ENCODE measurements at regions not wholly inside any gene's neighbourhood (a gene's known extent, or its start where the extent isn't known, plus 50 kb on each side); places are given as distances from the start of the nearest gene placed in this dataset.

GRCh38 chr14:71451501-71451900, 480.7 kb upstream of the RGS6 start:
- Histone ChIP-seq H3K14ac (ENCODE audit: insufficient read depth, low read length) (no peak overlapping the region), H3K27ac (ENCODE audit: insufficient read length, low read depth, low read length) (no peak overlapping the region), H3K4ac (ENCODE audit: low read depth, low read length) (no peak overlapping the region), H2AFZ (ENCODE audit: low read length) (no peak overlapping the region), H3K23me2 (ENCODE audit: insufficient read length, low read depth, low read length, poor library complexity, severe bottlenecking) (no peaks in the 10 kb centered on the region), H4K5ac (ENCODE audit: insufficient read length, low read depth, low read length) (no peak overlapping the region), H3K56ac (ENCODE audit: insufficient read length, low read depth, low read length) (no peak overlapping the region), H2BK5ac (ENCODE audit: insufficient read length, low read length) (no peak overlapping the region), H3K18ac (ENCODE audit: insufficient read length, low read depth, low read length) (no peak overlapping the region), H3K27me3 (ENCODE audit: insufficient read depth, low read length) (no peaks in the 10 kb centered on the region), H3K9me3 (ENCODE audit: control insufficient read depth, low read depth, low read length) (no peaks in the 10 kb centered on the region), H3T11ph (ENCODE audit: low read length) (no peak overlapping the region), H3K9ac (ENCODE audit: extremely low read depth, insufficient read length, low read length) (no peak overlapping the region), H2AK5ac (ENCODE audit: insufficient read length, low read length) (no peak overlapping the region), H2BK15ac (ENCODE audit: low read depth, low read length) (no peak overlapping the region), H3K79me1 (ENCODE audit: insufficient read depth, low read depth, low read length, poor library complexity, severe bottlenecking) (no peaks in the 10 kb centered on the region), H3K23ac (ENCODE audit: insufficient read length, low read depth, low read length) (no peak overlapping the region), H3K4me2 (ENCODE audit: insufficient read depth, insufficient read length, low read length) (no peak overlapping the region), H4K8ac (replicated peaks; ENCODE audit: insufficient read length, low read depth, low read length) (no peak overlapping the region), H2BK120ac (ENCODE audit: low read depth, low read length, poor library complexity, severe bottlenecking) (no peak overlapping the region), H4K91ac (ENCODE audit: insufficient read length, low read depth, low read length) (no peak overlapping the region), H4K20me1 (ENCODE audit: control insufficient read depth, insufficient read depth, insufficient read length) (no peaks in the 10 kb centered on the region), H3K4me1 (ENCODE audit: insufficient read depth, low read length) (no peaks in the 10 kb centered on the region), H2BK12ac (ENCODE audit: insufficient read length, low read depth, low read length) (no peak overlapping the region), H2BK20ac (ENCODE audit: low read depth, low read length, poor library complexity, severe bottlenecking) (no peak overlapping the region), H3K79me2 (ENCODE audit: insufficient read depth, low read length) (no peaks in the 10 kb centered on the region; the same call in 1 of the 2 replicates)
- H3K4me1 Mint-ChIP-seq = peaks cover 7 to 8% of the 10 kb centered on the region in 2 experiments
- DNase-seq = no peak
- no peak for TF ChIP-seq CTCF (conservative IDR thresholded peaks at IDR 0.05)
- H3K27me3 Mint-ChIP-seq (ENCODE audit: low read depth) = no peaks in the 10 kb centered on the region
- H3K27ac Mint-ChIP-seq = no peak overlapping the region
- peaks cover 0 to 2% of the 10 kb centered on the region in 2 experiments; a peak in 2 of 5 replicates for H3K9me3 Mint-ChIP-seq
- no CpG with 5 or more reads among the region's 3 CpGs for WGBS (ENCODE audit: extremely low coverage, insufficient read length, low lambda C conversion rate)
- peaks cover 5 to 7% (median 6%) of the 10 kb centered on the region in 3 experiments; a peak in 6 of 7 replicates for H3K36me3 Mint-ChIP-seq (ENCODE audit: insufficient read depth in 1 of 3, low read depth in 3 of 3)
- no peak overlapping the region for H3K4me3 Mint-ChIP-seq
